Endothelial cell (in vitro differentiated cells): ENCODE measurements at regions not wholly inside any gene's neighbourhood (a gene's known extent, or its start where the extent isn't known, plus 50 kb on each side); places are given as distances from the start of the nearest gene placed in this dataset.

Source experiments
- DNase-seq: peaks from one replicate; pipeline ENCODE4 v3.0.0; 2021; ENCODE audit warnings: low spot score
- H3K27ac Mint-ChIP-seq: one replicate; pipeline ENCODE4 v1.8.0; 2021; ENCODE audit warnings: mixed read lengths, inconsistent platforms; ENCODE audit not compliant: unreplicated experiment
- H3K27me3 Mint-ChIP-seq: one replicate; pipeline ENCODE4 v1.8.0; 2021; ENCODE audit warnings: mild to moderate bottlenecking, moderate library complexity, mixed read lengths, inconsistent platforms; ENCODE audit not compliant: unreplicated experiment
- H3K36me3 Mint-ChIP-seq: one replicate; pipeline ENCODE4 v1.8.0; 2021; ENCODE audit warnings: mild to moderate bottlenecking, low read depth, mixed read lengths, inconsistent platforms; ENCODE audit not compliant: unreplicated experiment
- H3K4me1 Mint-ChIP-seq: one replicate; pipeline ENCODE4 v1.8.0; 2021; ENCODE audit warnings: mild to moderate bottlenecking, mixed read lengths, inconsistent platforms; ENCODE audit not compliant: unreplicated experiment
- H3K4me3 Mint-ChIP-seq: one replicate; pipeline ENCODE4 v1.8.0; 2021; ENCODE audit warnings: mild to moderate bottlenecking, mixed read lengths, inconsistent platforms; ENCODE audit not compliant: unreplicated experiment
- H3K9me3 Mint-ChIP-seq: one replicate; pipeline ENCODE4 v1.8.0; 2021; ENCODE audit warnings: mixed read lengths, inconsistent platforms; ENCODE audit not compliant: unreplicated experiment
- TF ChIP-seq, protein P1 (sequence below): fragments of 200-600 bp; sonication (generic); IDR thresholded peaks from one replicate; pipeline ENCODE4 v1.5.0; 2021; ENCODE audit warnings: antibody characterized with exemption; ENCODE audit not compliant: unreplicated experiment

DNA sequence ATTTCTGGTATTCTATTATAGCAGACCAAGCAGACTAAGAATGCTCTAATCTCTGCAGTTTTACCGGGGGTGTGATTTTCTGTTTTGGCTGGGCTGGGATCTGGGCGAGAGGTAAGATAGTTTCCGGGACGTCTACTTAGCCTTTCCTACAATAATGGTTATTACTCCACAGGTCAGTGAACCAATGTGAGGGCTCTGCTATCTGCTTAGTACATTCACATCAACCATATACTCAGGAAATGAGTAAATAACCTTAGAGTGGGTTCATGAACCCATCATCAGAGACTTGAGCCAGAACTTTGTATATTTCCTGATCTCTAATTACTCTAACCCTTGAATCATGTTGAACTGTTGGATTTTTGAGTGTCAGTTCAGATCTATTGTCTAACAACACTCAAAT is 90.1 kb upstream of the NOL4 start:
- Mint-ChIP-seq H3K9me3 (no peaks in the 10 kb centered on the region), H3K27ac (no peak overlapping the region), H3K36me3 (no peaks in the 10 kb centered on the region), H3K4me1 (no peaks in the 10 kb centered on the region), H3K4me3 (no peak overlapping the region), H3K27me3 (no peaks in the 10 kb centered on the region)
- TF ChIP-seq, protein P1, sequence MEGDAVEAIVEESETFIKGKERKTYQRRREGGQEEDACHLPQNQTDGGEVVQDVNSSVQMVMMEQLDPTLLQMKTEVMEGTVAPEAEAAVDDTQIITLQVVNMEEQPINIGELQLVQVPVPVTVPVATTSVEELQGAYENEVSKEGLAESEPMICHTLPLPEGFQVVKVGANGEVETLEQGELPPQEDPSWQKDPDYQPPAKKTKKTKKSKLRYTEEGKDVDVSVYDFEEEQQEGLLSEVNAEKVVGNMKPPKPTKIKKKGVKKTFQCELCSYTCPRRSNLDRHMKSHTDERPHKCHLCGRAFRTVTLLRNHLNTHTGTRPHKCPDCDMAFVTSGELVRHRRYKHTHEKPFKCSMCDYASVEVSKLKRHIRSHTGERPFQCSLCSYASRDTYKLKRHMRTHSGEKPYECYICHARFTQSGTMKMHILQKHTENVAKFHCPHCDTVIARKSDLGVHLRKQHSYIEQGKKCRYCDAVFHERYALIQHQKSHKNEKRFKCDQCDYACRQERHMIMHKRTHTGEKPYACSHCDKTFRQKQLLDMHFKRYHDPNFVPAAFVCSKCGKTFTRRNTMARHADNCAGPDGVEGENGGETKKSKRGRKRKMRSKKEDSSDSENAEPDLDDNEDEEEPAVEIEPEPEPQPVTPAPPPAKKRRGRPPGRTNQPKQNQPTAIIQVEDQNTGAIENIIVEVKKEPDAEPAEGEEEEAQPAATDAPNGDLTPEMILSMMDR: no peak
- DNase-seq: no peak

DNA sequence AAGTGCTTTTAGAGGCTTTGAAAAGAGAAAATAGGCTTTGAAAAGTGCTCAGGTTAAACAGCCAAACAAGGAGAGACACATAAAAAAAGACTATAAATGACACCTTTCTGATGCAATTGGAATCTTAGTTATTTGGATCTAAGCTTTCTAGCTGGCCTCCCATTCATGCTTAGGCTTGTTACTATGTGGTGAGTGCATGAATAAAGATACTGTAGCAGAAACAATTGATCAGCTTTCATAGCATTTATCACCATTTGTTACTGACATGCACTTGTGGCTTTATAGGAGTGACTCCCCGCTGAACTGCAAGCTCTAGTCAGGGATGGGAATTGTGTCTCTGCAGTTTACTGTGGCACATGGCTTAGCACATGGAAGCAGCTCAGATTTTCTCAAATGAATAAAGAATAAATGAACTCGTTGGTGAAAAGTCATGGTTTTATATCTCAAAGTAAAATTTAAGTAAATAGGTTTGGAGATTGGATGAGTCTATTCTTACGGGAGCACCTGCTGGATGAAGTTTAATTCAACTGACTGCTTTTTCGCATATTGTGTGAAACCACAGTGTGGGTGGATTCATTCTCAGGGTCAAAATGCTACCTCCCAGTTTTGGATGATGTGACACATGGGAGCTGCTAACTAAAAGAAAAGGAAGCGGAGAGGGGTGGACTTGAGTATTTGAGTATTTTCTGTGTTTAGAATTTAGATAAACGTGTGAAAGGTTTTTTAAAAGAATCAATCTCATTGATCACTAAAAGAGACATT is 91.1 kb upstream of the NOL4 start:
- Mint-ChIP-seq H3K27me3 (no peaks in the 10 kb centered on the region), H3K9me3 (no peaks in the 10 kb centered on the region)

DNA sequence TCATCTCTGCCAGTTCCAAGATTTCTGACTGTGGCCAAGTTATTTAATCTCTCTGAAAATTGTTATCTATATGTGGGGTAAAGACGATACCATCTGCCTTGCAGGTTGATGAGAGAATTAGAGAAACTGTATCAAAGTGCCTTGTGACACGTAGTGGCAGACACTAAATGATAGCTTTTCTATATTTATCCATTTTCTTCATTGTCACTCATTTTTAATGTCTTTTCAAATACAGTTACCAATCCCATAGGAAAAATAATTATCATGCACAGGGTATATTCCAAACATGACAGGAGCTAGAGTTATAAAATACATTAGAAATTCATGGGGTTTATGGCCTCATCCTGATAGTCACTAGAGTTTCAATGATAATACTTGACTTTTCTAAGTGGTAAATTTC is 95.6 kb upstream of the NOL4 start:
- Mint-ChIP-seq H3K36me3 (no peaks in the 10 kb centered on the region), H3K4me3 (no peak overlapping the region), H3K9me3 (no peaks in the 10 kb centered on the region), H3K4me1 (no peaks in the 10 kb centered on the region), H3K27me3 (no peaks in the 10 kb centered on the region), H3K27ac (no peak overlapping the region)
- TF ChIP-seq, protein P1: no peak
- no peak for DNase-seq

More for the DNA sequence above, 91.1 kb upstream of the NOL4 start:
- no peak for DNase-seq
- Mint-ChIP-seq H3K27ac (no peak overlapping the region), H3K36me3 (no peaks in the 10 kb centered on the region), H3K4me3 (no peak overlapping the region), H3K4me1 (no peaks in the 10 kb centered on the region)
- TF ChIP-seq, protein P1: no peak

DNA sequence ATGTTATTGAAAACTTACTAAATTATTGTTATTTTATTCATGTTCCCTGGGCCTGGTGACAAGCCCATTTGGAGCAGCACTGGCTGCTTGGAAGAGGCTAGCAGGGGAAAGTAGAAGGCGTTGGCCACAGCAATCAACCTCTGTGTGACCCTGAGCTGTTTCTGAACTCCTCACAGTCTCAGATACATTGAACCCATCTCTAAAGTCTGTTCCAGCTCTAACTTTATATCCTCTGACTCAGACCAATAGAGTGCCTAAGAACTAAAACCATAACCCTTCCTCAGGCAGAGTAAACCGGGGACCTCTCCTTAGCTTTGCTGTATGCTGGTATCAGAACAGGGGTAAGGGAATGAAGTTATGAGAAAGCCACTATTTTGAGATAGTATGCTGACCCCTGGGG is 96.4 kb upstream of the NOL4 start:
- no peaks in the 10 kb centered on the region for H3K27me3 Mint-ChIP-seq
- H3K4me3 Mint-ChIP-seq: no peak overlapping the region
- no peaks in the 10 kb centered on the region for H3K4me1 Mint-ChIP-seq
- no peak overlapping the region for H3K27ac Mint-ChIP-seq
- TF ChIP-seq, protein P1: no peak
- H3K36me3 Mint-ChIP-seq: no peaks in the 10 kb centered on the region
- H3K9me3 Mint-ChIP-seq: no peaks in the 10 kb centered on the region
- no peak for DNase-seq
